ENCODE measurements at regions not wholly inside any gene's neighbourhood (a gene's known extent, or its start where the extent isn't known, plus 50 kb on each side); places are given as distances from the start of the nearest gene placed in this dataset.

- TF ChIP-seq CTCF (IDR thresholded peaks at IDR 0.05) (no peak), CHD2 (IDR thresholded peaks at IDR 0.05; ENCODE audit: low read length, partially characterized antibody) (no peak), FOXM1 (IDR thresholded peaks at IDR 0.05; ENCODE audit: low read depth) (no peak), YY1 (IDR thresholded peaks at IDR 0.05; ENCODE audit: low read depth) (no peak), GABPA (IDR thresholded peaks at IDR 0.05; ENCODE audit: low read depth) (no peak)
These were observed 58.7 kb upstream of the CCND2 start for GRCh38 chr12:4214877-4215228.
